ENCODE measurements at regions not wholly inside any gene's neighbourhood (a gene's known extent, or its start where the extent isn't known, plus 50 kb on each side); places are given as distances from the start of the nearest gene placed in this dataset.

DNA sequence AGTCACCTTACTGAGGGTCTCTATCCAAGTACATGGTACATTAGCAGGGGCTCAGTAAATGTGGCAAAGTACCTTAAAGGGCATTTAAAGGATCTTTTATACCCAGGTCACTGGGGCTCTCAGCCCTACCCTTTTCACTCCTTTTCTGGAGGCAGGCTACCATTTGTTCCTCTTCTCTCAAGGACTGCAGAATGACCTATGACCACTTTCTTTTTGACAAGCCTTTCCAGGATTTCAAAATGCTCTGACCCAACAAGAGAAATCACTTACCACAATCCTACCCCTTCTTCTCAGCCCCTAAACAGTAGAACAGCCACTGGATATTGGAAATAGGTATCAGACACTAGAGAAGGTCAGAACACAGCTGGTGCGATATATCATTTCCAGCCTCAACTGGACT, 221.8 kb upstream of the TPRG1 start:
- H3K27ac ChIP-seq = no peak overlapping the region
- no peak for DNase-seq (ENCODE audit: low spot score)
- no peaks in the 10 kb centered on the region for H3K9me3 ChIP-seq (ENCODE audit: low read depth)
- H2AFZ ChIP-seq (replicated peaks) = no peak overlapping the region
- H3K4me3 ChIP-seq = no peak overlapping the region
- H3K4me1 ChIP-seq = peaks cover 12% of the 10 kb centered on the region
- no peaks in the 10 kb centered on the region for H4K20me1 ChIP-seq (ENCODE audit: low read depth)
- Mint-ChIP-seq H3K27ac (no peak overlapping the region), H3K4me3 (no peak overlapping the region), H3K27me3 (ENCODE audit: insufficient read depth, low read depth) (peaks cover 12% of the 10 kb centered on the region), H3K36me3 (no peaks in the 10 kb centered on the region), H3K9me3 (no peaks in the 10 kb centered on the region), H3K4me1 (peaks cover 21% of the 10 kb centered on the region)
- no peak overlapping the region for H3K4me2 ChIP-seq
- H3F3A ChIP-seq (ENCODE audit: low read depth) = peaks cover 26% of the 10 kb centered on the region
- no peaks in the 10 kb centered on the region for H3K79me2 ChIP-seq (ENCODE audit: low read depth)
- peaks cover 28% of the 10 kb centered on the region for H3K27me3 ChIP-seq
- TF ChIP-seq EZH2 (IDR thresholded peaks at IDR 0.05) = no peak
- no peak for TF ChIP-seq EZH2phosphoT487 (IDR thresholded peaks at IDR 0.05)
- TF ChIP-seq, protein P1, sequence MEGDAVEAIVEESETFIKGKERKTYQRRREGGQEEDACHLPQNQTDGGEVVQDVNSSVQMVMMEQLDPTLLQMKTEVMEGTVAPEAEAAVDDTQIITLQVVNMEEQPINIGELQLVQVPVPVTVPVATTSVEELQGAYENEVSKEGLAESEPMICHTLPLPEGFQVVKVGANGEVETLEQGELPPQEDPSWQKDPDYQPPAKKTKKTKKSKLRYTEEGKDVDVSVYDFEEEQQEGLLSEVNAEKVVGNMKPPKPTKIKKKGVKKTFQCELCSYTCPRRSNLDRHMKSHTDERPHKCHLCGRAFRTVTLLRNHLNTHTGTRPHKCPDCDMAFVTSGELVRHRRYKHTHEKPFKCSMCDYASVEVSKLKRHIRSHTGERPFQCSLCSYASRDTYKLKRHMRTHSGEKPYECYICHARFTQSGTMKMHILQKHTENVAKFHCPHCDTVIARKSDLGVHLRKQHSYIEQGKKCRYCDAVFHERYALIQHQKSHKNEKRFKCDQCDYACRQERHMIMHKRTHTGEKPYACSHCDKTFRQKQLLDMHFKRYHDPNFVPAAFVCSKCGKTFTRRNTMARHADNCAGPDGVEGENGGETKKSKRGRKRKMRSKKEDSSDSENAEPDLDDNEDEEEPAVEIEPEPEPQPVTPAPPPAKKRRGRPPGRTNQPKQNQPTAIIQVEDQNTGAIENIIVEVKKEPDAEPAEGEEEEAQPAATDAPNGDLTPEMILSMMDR (IDR thresholded peaks at IDR 0.05) = no peak
- H3K9ac ChIP-seq = no peak overlapping the region
- no peaks in the 10 kb centered on the region for H3K36me3 ChIP-seq

- Histone ChIP-seq H4K20me1 (ENCODE audit: low read depth) (no peaks in the 10 kb centered on the region), H3F3A (ENCODE audit: low read depth) (peaks cover 26% of the 10 kb centered on the region), H3K4me1 (peaks cover 12% of the 10 kb centered on the region), H3K9ac (no peak overlapping the region), H3K27ac (no peak overlapping the region), H3K9me3 (ENCODE audit: low read depth) (no peaks in the 10 kb centered on the region), H3K4me3 (no peak overlapping the region), H3K27me3 (peaks cover 28% of the 10 kb centered on the region), H3K36me3 (no peaks in the 10 kb centered on the region), H2AFZ (replicated peaks) (no peak overlapping the region), H3K79me2 (ENCODE audit: low read depth) (no peaks in the 10 kb centered on the region), H3K4me2 (no peak overlapping the region)
- H3K27me3 Mint-ChIP-seq (ENCODE audit: insufficient read depth, low read depth) = peaks cover 12% of the 10 kb centered on the region
- TF ChIP-seq EZH2phosphoT487 (IDR thresholded peaks at IDR 0.05) = no peak
- TF ChIP-seq EZH2 (IDR thresholded peaks at IDR 0.05) = no peak
- TF ChIP-seq, protein P1 (IDR thresholded peaks at IDR 0.05) = no peak
- no peak overlapping the region for H3K27ac Mint-ChIP-seq
- H3K9me3 Mint-ChIP-seq = no peaks in the 10 kb centered on the region
- DNase-seq (ENCODE audit: low spot score) = no peak
- H3K36me3 Mint-ChIP-seq = no peaks in the 10 kb centered on the region
- H3K4me3 Mint-ChIP-seq = no peak overlapping the region
- H3K4me1 Mint-ChIP-seq = peaks cover 21% of the 10 kb centered on the region
Observed at GRCh38 chr3:188950832-188951489, 220.8 kb upstream of the TPRG1 start.

GRCh38 chr3:188951734-188952133, 220.0 kb upstream of the TPRG1 start:
- Histone ChIP-seq H4K20me1 (ENCODE audit: low read depth) (no peaks in the 10 kb centered on the region), H3K9ac (no peak overlapping the region), H3K4me3 (no peak overlapping the region), H3K27me3 (peaks cover 21% of the 10 kb centered on the region), H3K4me2 (no peak overlapping the region), H3K9me3 (ENCODE audit: low read depth) (no peaks in the 10 kb centered on the region), H3K79me2 (ENCODE audit: low read depth) (no peaks in the 10 kb centered on the region), H3K4me1 (peaks cover 12% of the 10 kb centered on the region), H3K36me3 (no peaks in the 10 kb centered on the region), H2AFZ (replicated peaks) (no peak overlapping the region), H3K27ac (no peak overlapping the region), H3F3A (ENCODE audit: low read depth) (peaks cover 24% of the 10 kb centered on the region)
- Mint-ChIP-seq H3K4me1 (peaks cover 19% of the 10 kb centered on the region), H3K4me3 (no peak overlapping the region), H3K36me3 (no peaks in the 10 kb centered on the region), H3K27me3 (ENCODE audit: insufficient read depth, low read depth) (peaks cover 12% of the 10 kb centered on the region), H3K9me3 (no peaks in the 10 kb centered on the region), H3K27ac (no peak overlapping the region)
- no peak for DNase-seq (ENCODE audit: low spot score)
- TF ChIP-seq EZH2 (IDR thresholded peaks at IDR 0.05) (no peak), EZH2phosphoT487 (IDR thresholded peaks at IDR 0.05) (no peak)
- TF ChIP-seq, protein P1 (IDR thresholded peaks at IDR 0.05) = no peak

All from neural progenitor cell (in vitro differentiated cells).